HFFc6 (cell line): ENCODE measurements at regions not wholly inside any gene's neighbourhood (a gene's known extent, or its start where the extent isn't known, plus 50 kb on each side); places are given as distances from the start of the nearest gene placed in this dataset.

Source experiments
- DNase-seq: peaks from one replicate; pipeline ENCODE4 v3.0.0-alpha.2; 2018
- H3K27ac Mint-ChIP-seq: 2 replicates; pipeline ENCODE4 v1.8.0; 2020; ENCODE audit warnings: mild to moderate bottlenecking, mixed read lengths
- H3K27me3 Mint-ChIP-seq: 2 replicates; pipeline ENCODE4 v1.8.0; 2021; ENCODE audit warnings: mild to moderate bottlenecking, moderate library complexity, mixed read lengths; ENCODE audit not compliant: insufficient read depth
- H3K36me3 Mint-ChIP-seq: 2 replicates; pipeline ENCODE4 v1.8.0; 2021; ENCODE audit warnings: low read depth, mixed read lengths
- H3K4me1 Mint-ChIP-seq: 2 replicates; pipeline ENCODE4 v1.8.0; 2020; ENCODE audit warnings: low read depth, mixed read lengths
- H3K4me3 Mint-ChIP-seq: 2 replicates; pipeline ENCODE4 v1.8.0; 2020; ENCODE audit warnings: mild to moderate bottlenecking, moderate library complexity, mixed read lengths
- H3K9me3 Mint-ChIP-seq: 2 replicates; pipeline ENCODE4 v1.8.0; 2020; ENCODE audit warnings: mild to moderate bottlenecking, mixed read lengths
- CTCF ChIP-seq: fragments of 200-600 bp; sonication (generic); IDR thresholded peaks from 2 replicates; pipeline ENCODE4 v1.5.0; 2021; ENCODE audit warnings: antibody characterized with exemption, mild to moderate bottlenecking

- Mint-ChIP-seq H3K4me1 (no peaks in the 10 kb centered on the region), H3K27me3 (no peaks in the 10 kb centered on the region; the same call in 1 of the 2 replicates), H3K27ac (no peak overlapping the region), H3K9me3 (peaks cover 63% of the 10 kb centered on the region), H3K4me3 (no peak overlapping the region), H3K36me3 (no peaks in the 10 kb centered on the region; the same call in 1 of the 2 replicates)
- no peak for DNase-seq
- no peak for TF ChIP-seq CTCF
Observed at GRCh38 chr13:107450431-107450830, 764.9 kb downstream of the LIG4 start.

- H3K4me1 Mint-ChIP-seq = no peaks in the 10 kb centered on the region
- no peak for DNase-seq
- H3K27ac Mint-ChIP-seq = no peak overlapping the region
- no peak overlapping the region for H3K4me3 Mint-ChIP-seq
- no peaks in the 10 kb centered on the region; the same call in 1 of the 2 replicates for H3K36me3 Mint-ChIP-seq
- no peak for TF ChIP-seq CTCF
- no peaks in the 10 kb centered on the region; the same call in 1 of the 2 replicates for H3K27me3 Mint-ChIP-seq
- peaks cover 39% of the 10 kb centered on the region for H3K9me3 Mint-ChIP-seq
Observed at GRCh38 chr13:107447591-107447990, 767.7 kb downstream of the LIG4 start.

GRCh38 chr13:107441279-107441678 is 774.1 kb downstream of the LIG4 start:
- Mint-ChIP-seq H3K9me3 (peaks cover 38% of the 10 kb centered on the region), H3K27ac (no peak overlapping the region), H3K4me3 (no peak overlapping the region), H3K36me3 (no peaks in the 10 kb centered on the region), H3K27me3 (peaks cover 2% of the 10 kb centered on the region; the same call in 1 of the 2 replicates), H3K4me1 (no peaks in the 10 kb centered on the region)
- no peak for DNase-seq
- TF ChIP-seq CTCF = no peak

GRCh38 chr13:107438251-107438650 is 777.1 kb downstream of the LIG4 start:
- Mint-ChIP-seq H3K27me3 (peaks cover 2% of the 10 kb centered on the region; the same call in 1 of the 2 replicates), H3K9me3 (peaks cover 46% of the 10 kb centered on the region), H3K27ac (no peak overlapping the region), H3K4me3 (no peak overlapping the region), H3K4me1 (no peaks in the 10 kb centered on the region), H3K36me3 (no peaks in the 10 kb centered on the region)
- TF ChIP-seq CTCF = no peak
- no peak for DNase-seq

DNA sequence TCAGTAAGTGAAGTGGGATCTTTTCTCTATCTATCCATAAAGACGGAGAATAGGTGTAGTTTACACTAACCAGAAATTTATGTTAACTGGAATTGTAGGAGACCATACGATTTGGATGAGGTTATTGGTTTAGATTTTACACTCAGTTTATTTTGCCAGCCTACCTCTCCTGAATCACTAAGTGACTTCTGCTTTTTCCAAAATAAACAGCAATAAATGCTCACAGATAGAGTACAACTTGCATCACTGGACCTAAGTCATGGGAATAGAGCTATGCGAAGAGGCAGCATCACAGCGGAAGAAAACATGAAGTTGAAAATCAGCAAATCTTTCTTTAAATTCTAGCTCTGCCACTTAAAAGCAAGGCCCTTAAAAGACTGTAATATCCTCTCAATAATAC is 781.0 kb downstream of the LIG4 start:
- Mint-ChIP-seq H3K27me3 (no peaks in the 10 kb centered on the region), H3K27ac (no peak overlapping the region), H3K4me1 (no peaks in the 10 kb centered on the region), H3K4me3 (no peak overlapping the region), H3K36me3 (no peaks in the 10 kb centered on the region), H3K9me3 (peaks cover 33% of the 10 kb centered on the region)
- TF ChIP-seq CTCF = no peak
- DNase-seq = no peak

DNA sequence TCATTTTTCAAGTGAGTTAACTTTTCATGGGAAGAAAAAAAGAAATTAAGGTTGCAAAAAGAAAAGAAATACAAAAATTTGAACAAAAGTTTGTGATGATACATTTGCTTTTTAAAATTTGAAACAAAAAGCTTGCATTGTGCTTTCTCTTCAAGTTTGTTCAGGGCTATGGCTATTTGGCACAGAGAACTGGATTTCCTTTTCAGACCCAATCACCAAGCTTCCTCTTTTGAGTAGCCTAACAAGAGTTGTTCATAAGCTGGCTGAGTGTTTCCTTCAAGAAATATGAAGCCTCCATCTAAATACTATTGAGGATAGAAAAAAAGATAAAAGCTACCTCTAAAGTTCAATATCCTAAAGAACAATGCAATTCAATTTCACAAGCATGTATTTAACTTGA is 787.8 kb downstream of the LIG4 start:
- Mint-ChIP-seq H3K4me1 (no peaks in the 10 kb centered on the region), H3K9me3 (peaks cover 35% of the 10 kb centered on the region), H3K36me3 (no peaks in the 10 kb centered on the region), H3K4me3 (no peak overlapping the region), H3K27me3 (no peaks in the 10 kb centered on the region), H3K27ac (no peak overlapping the region)
- DNase-seq = no peak
- TF ChIP-seq CTCF = no peak
